Stomach (tissue), 8 donors: ENCODE measurements at regions not wholly inside any gene's neighbourhood (a gene's known extent, or its start where the extent isn't known, plus 50 kb on each side); places are given as distances from the start of the nearest gene placed in this dataset.
"Not testable (repeated sequence)": the region's sequence is repeated elsewhere in the genome, so short reads cannot be mapped to it uniquely, and the experiment has no call there.

Source experiments
- DNase-seq, 2 donors: peaks; one replicate each; pipeline versions ENCODE4 v3.0.0 to v3.0.0-alpha.2; 2013 to 2019
- H3K27ac ChIP-seq, 5 donors: fragments of 200-600 bp in 4 of 5; sonication (generic) in 4 of 5; one replicate each; pipeline ENCODE4 v1.5.1; 2013 to 2019; ENCODE audit warnings: mild to moderate bottlenecking in 1 of 5, moderate library complexity in 1 of 5
- H3K27me3 ChIP-seq, 3 donors: fragments of 200-600 bp; sonication (generic); one replicate each; pipeline ENCODE4 v1.5.1; 2017 to 2019; ENCODE audit warnings: mixed run types in 1 of 3
- H3K36me3 ChIP-seq, 4 donors: fragments of 200-600 bp; sonication (generic); 1 replicate in 3 of 4; 2 replicates in 1 of 4; pipeline ENCODE4 v1.5.1; 2016 to 2019
- H3K4me1 ChIP-seq, 4 donors: fragments of 200-600 bp; sonication (generic); one replicate each; pipeline ENCODE4 v1.5.1; 2016 to 2019
- H3K4me3 ChIP-seq, 4 donors: fragments of 200-600 bp; sonication (generic) in 3 of 4; one replicate each; pipeline ENCODE4 v1.5.1; 2016 to 2019; ENCODE audit warnings: mild to moderate bottlenecking in 1 of 4
- H3K9me3 ChIP-seq, 4 donors: fragments of 200-600 bp; sonication (generic); one replicate each; pipeline ENCODE4 v1.5.1; 2016 to 2019
- CTCF ChIP-seq, 7 experiments: fragments of 450-650 bp in 4 of 7; fragments of 200-600 bp in 3 of 7; sonication (generic) in 3 of 7; IDR thresholded peaks; one replicate each; pipeline ENCODE4 v1.5.1; 2016 to 2019; ENCODE audit warnings: antibody characterized with exemption in 7 of 7, control low read depth in 2 of 7, mild to moderate bottlenecking in 1 of 7
- EP300 ChIP-seq: sonication (generic); formaldehyde crosslinking; IDR thresholded peaks from one replicate; pipeline ENCODE4 v1.6.1; 2017; ENCODE audit warnings: antibody characterized with exemption
- POLR2A ChIP-seq, 4 donors: fragments of 450-650 bp; IDR thresholded peaks; one replicate each; pipeline ENCODE4 v1.6.1; 2016; ENCODE audit warnings: antibody characterized with exemption in 4 of 4, control low read depth in 2 of 4, mild to moderate bottlenecking in 1 of 4, moderate library complexity in 1 of 4
- POLR2AphosphoS5 ChIP-seq, 3 donors: sonication (generic); formaldehyde crosslinking; IDR thresholded peaks; one replicate each; pipeline ENCODE4 v1.6.1; 2016; ENCODE audit warnings: antibody characterized with exemption in 3 of 3
- WGBS, 5 donors: extraction: QIAGEN DNeasy Blood & Tissue Kit in 3 of 5; methylation state at CpG; one replicate each; pipeline versions ENCODE4 v1.1.5 to v1.1.7; 2013 to 2018; 5-methylcytosine and 5-hydroxymethylcytosine counted together
- intact Hi-C: fragments of 100-400 bp; cut with DNase I; formaldehyde crosslinking; loops from one replicate; pipeline ENCODE4 v1.15.1; 2023; ENCODE audit warnings: low total_unique reads
- donor health status: healthy with polysubstance abuse.
- donor health status: Bipolar disorder and iron deficiency.
- donor health status: healthy.

GRCh38 chr6:68233623-68234022, 401.5 kb upstream of the ADGRB3 start:
- 76 to 88% (median 79%) methylated on average over 2 of the region's 2 CpGs for WGBS, 5 donors
- no peak for DNase-seq
- Histone ChIP-seq H3K4me3 (no peak overlapping the region), H3K27ac (no peak overlapping the region), H3K9me3 (no peaks in the 10 kb centered on the region), H3K36me3 (no peaks in the 10 kb centered on the region), H3K27me3 (no peaks in the 10 kb centered on the region), H3K4me1 (no peaks in the 10 kb centered on the region)
- intact Hi-C loops, result no loop called here
- TF ChIP-seq POLR2A (IDR thresholded peaks at IDR 0.05), result no peak
- TF ChIP-seq EP300, result no peak
- no peak for TF ChIP-seq CTCF (IDR thresholded peaks at IDR 0.05)
- TF ChIP-seq POLR2AphosphoS5 (IDR thresholded peaks at IDR 0.05), result no peak

GRCh38 chr6:68229566-68229965, 405.5 kb upstream of the ADGRB3 start:
- Histone ChIP-seq H3K9me3 (no peaks in the 10 kb centered on the region), H3K27ac (no peak overlapping the region), H3K4me1 (no peaks in the 10 kb centered on the region), H3K27me3 (no peaks in the 10 kb centered on the region), H3K4me3 (no peak overlapping the region), H3K36me3 (no peaks in the 10 kb centered on the region)
- 58 to 91% (median 82%) methylated on average over 1 of the region's 1 CpG for WGBS, 5 donors
- intact Hi-C loops, result no loop called here
- no peak for DNase-seq
- TF ChIP-seq CTCF (IDR thresholded peaks at IDR 0.05) (no peak), EP300 (no peak), POLR2A (IDR thresholded peaks at IDR 0.05) (no peak), POLR2AphosphoS5 (IDR thresholded peaks at IDR 0.05) (no peak)

DNA sequence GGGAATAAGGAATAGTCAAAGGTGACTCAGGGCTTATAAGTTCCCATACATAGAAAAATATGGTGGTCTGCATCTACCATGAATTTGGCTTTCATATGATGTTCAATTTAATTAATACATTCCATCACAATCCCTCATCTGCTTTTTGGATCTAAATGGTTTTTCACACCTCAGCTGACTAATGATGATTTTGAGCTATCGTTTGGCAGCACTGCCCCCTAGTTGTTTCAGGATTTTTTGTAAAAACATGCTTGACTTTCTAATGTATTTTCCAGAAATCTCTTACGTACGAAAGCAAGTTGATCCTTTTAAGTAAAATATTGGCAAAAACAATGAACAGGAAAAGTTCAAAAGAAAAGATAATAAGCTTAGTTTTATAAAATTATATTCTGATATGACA, 408.6 kb upstream of the ADGRB3 start:
- no peak overlapping the region for H3K4me3 ChIP-seq
- no peak overlapping the region for H3K27ac ChIP-seq
- H3K27me3 ChIP-seq, result no peaks in the 10 kb centered on the region
- no peaks in the 10 kb centered on the region for H3K9me3 ChIP-seq
- H3K4me1 ChIP-seq, result no peaks in the 10 kb centered on the region
- H3K36me3 ChIP-seq, result no peaks in the 10 kb centered on the region
- no peak for TF ChIP-seq POLR2AphosphoS5 (IDR thresholded peaks at IDR 0.05)
- TF ChIP-seq EP300, result no peak
- no peak for TF ChIP-seq POLR2A (IDR thresholded peaks at IDR 0.05)
- no peak for TF ChIP-seq CTCF (IDR thresholded peaks at IDR 0.05)
- whole genome bisulfite sequencing, 5 donors, result 34 to 54% (median 42%) methylated on average over 3 of the region's 3 CpGs
- peak in 1 of 2 donors; percentile 4 for DNase-seq
- intact Hi-C loops, result no loop called here

DNA sequence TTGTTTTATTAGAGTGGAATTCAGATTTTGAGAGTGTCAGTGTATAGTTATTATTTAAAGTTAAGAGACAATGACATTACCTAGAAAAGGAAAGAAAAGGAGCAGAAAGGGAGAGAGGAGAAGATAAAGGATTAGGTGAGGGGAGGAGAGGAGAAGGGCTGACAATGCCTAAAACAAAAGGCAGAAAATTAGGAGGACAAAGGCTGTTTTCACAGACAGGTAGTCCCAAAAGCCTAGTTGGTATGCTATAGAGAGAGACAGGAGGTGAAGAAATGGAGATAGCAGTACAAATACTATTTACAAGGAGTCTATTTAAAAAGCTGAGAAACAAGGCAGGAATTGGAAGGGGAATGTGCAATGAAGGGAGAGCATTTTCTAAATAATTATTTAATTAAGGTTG, 409.4 kb upstream of the ADGRB3 start:
- Histone ChIP-seq H3K36me3 (no peaks in the 10 kb centered on the region), H3K27me3 (no peaks in the 10 kb centered on the region), H3K27ac (no peak overlapping the region), H3K4me1 (no peaks in the 10 kb centered on the region), H3K4me3 (no peak overlapping the region), H3K9me3 (no peaks in the 10 kb centered on the region)
- DNase-seq, result no peak
- intact Hi-C loops, result no loop called here
- TF ChIP-seq POLR2A (IDR thresholded peaks at IDR 0.05) (no peak), EP300 (no peak), POLR2AphosphoS5 (IDR thresholded peaks at IDR 0.05) (no peak)

DNA sequence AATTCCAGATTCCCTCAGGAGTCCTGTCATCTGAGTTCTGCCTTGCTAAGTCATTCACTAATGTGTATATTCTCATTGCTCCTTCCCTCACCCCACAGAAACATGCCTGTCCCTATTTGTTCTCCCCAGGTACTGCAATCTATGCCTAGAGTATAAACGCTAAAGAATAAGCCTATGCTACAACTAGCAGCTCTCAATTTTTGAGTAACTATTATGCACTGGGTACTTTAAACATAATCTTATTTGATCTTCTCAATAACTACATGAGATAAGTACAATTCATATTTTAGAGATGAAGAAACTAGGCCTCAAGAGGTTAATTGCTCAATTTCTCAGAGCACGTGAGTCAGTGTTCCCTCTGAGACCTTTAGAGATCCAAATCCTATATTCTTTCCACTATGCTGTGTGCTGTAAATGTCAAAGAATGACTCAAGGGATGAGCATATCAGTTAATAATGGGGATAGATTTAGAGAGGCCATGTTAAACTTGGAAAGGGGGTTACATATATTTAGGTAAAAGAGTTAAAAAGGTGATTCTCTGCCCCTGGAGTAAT, 423.8 kb upstream of the ADGRB3 start:
- H3K9me3 ChIP-seq, result peaks cover 0 to 16% (median 7%) of the 10 kb centered on the region in 4 donors
- no peak overlapping the region for H3K4me3 ChIP-seq
- no peak for TF ChIP-seq POLR2A (IDR thresholded peaks at IDR 0.05)
- no peak for TF ChIP-seq CTCF (IDR thresholded peaks at IDR 0.05)
- no peak for TF ChIP-seq EP300
- TF ChIP-seq POLR2AphosphoS5 (IDR thresholded peaks at IDR 0.05), result no peak
- no peaks in the 10 kb centered on the region for H3K4me1 ChIP-seq
- H3K36me3 ChIP-seq, result no peaks in the 10 kb centered on the region
- intact Hi-C loops, result no loop called here
- H3K27ac ChIP-seq, result no peak overlapping the region
- DNase-seq, result no peak
- WGBS, 5 donors, result 73 to 85% (median 82%) methylated on average over 2 of the region's 2 CpGs
- H3K27me3 ChIP-seq, result no peaks in the 10 kb centered on the region

DNA sequence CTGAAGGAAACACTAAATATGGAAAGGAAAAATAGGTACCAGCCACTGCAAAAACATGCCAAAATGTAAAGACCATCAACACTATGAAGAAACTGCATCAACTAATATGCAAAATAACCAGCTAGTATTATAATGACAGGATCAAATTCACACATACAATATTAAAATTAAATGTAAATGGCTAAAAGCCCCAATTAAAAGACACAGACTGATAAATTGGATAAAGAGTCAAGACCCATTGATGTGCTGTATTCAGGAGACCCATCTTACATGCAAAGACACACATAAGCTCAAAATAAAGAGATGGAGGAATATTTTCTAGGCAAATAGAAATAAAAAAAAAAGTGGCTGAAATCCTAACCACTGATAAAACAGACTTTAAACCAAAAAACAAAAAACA, 427.5 kb upstream of the ADGRB3 start:
- H3K27me3 ChIP-seq, DNase-seq, H3K4me3 ChIP-seq, H3K27ac ChIP-seq, intact Hi-C loops, H3K36me3 ChIP-seq, H3K4me1 ChIP-seq: not testable (repeated sequence)
- peaks cover 0 to 29% (median 13%) of the 10 kb centered on the region in 4 donors for H3K9me3 ChIP-seq
